Fibroblast of pulmonary artery (primary cell): ENCODE measurements at regions not wholly inside any gene's neighbourhood (a gene's known extent, or its start where the extent isn't known, plus 50 kb on each side); places are given as distances from the start of the nearest gene placed in this dataset.

ENCODE experiments used
- DNase-seq: peaks from one replicate; pipeline ENCODE4 v3.0.0-alpha.2; 2010; ENCODE audit warnings: low read depth
- H3K4me3 ChIP-seq: replicated peaks from 2 replicates; pipeline ENCODE4 v1.5.1; 2011; ENCODE audit warnings: low read depth, mild to moderate bottlenecking, control low read depth, low read length, moderate library complexity
- TF ChIP-seq, protein P1 (sequence below): IDR thresholded peaks from 2 replicates; pipeline ENCODE4 v1.5.1; 2011; ENCODE audit warnings: mild to moderate bottlenecking, control low read depth, low read length, inconsistent platforms; ENCODE audit errors: missing control alignments

DNA sequence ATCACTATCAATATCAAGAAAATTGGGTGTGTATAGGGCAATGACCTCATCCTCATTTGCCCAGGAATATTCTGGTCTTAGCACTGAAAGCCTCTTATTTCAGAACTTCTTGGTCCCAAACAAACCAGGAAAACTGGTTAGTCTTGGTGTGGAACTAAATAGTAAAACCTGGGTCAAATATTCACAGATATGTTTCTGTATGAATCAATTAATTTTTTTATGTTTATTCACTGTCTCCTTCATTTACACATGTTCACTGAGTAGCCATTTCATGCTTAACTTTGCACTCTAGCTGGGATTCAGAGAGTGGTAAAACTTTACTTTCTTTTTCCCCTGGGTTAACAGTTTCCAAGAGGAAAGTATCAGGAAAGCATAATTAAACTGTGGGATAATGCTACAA lies 113.7 kb upstream of the PAPPA start:
- DNase-seq: no peak
- no peak overlapping the region for H3K4me3 ChIP-seq
- TF ChIP-seq, protein P1, sequence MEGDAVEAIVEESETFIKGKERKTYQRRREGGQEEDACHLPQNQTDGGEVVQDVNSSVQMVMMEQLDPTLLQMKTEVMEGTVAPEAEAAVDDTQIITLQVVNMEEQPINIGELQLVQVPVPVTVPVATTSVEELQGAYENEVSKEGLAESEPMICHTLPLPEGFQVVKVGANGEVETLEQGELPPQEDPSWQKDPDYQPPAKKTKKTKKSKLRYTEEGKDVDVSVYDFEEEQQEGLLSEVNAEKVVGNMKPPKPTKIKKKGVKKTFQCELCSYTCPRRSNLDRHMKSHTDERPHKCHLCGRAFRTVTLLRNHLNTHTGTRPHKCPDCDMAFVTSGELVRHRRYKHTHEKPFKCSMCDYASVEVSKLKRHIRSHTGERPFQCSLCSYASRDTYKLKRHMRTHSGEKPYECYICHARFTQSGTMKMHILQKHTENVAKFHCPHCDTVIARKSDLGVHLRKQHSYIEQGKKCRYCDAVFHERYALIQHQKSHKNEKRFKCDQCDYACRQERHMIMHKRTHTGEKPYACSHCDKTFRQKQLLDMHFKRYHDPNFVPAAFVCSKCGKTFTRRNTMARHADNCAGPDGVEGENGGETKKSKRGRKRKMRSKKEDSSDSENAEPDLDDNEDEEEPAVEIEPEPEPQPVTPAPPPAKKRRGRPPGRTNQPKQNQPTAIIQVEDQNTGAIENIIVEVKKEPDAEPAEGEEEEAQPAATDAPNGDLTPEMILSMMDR: no peak

DNA sequence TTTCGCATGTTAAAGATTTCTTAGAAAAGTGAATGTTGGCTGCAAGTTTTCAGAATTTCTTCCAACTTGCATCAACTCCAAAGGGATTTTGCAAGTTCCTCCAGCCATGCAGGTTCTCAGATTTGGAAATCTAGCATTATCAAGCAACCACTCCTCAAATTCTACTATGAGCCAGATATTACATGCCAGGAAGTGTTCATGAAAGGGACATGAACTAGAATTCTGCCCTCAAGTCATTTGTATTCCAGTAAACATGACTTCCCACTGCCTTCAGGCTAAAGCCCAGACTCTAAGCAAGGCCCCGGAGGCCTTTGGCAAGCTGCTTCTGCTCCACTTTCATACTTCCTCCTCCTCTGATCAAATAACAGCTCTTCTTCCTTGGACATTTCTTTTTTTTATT lies 111.3 kb upstream of the PAPPA start:
- H3K4me3 ChIP-seq: no peak overlapping the region
- DNase-seq: peak; percentile 28
- TF ChIP-seq, protein P1: no peak

DNA sequence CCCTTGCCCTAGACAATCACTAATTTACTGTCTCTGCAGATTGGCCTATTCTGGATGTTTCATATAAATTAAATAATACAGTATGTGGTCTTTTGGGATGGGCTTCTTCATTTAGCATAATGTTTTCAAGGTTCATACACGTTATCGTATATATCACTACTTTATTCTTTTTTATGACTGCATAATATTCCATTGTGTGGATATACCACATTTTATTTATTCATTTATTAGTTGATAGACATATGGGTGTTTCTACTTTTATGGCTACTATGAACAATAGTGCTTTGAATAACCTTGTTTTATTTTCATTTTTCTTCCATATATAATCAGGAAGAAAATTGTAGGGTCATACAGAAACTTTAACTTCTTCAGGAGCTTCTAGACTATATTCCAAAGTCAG lies 108.5 kb upstream of the PAPPA start:
- no peak overlapping the region for H3K4me3 ChIP-seq
- no peak for DNase-seq
- TF ChIP-seq, protein P1: no peak

DNA sequence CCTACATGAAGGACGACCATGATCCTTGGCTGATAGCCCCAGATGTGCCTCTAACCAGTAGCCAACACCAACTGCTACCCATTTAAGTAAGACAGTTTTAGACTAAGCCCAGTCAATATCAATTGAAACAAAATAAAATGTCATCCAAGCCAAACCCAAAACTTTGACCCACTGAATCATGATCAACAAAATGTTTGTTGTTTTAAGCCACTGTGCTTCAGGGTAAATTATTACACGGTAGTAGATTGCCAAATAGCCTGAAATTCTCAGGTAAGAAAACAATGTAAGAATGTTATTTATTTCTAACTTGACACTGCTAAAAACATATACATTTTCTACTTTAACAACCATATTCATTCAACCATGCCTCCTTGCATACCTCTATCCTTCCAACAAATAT lies 105.5 kb upstream of the PAPPA start:
- no peak overlapping the region for H3K4me3 ChIP-seq
- DNase-seq: no peak
- TF ChIP-seq, protein P1: no peak

DNA sequence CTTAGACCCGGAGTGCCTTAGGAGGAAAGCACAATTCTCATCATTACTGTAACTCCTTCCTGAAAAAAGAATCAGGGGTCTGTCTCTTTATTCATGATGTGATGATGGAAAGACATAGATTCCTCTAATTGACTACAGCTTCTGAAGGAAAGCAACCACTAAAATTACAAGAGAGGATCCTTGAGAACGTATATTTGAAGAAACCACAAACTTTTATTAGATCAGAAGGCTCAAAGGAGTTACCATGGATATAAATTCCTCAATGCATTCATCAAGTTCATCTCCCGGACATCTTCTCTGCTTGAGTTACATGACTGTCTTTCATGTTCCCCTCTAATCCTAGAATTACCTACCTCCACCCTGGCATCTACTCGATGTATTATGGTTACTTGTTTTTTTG lies 104.1 kb upstream of the PAPPA start:
- H3K4me3 ChIP-seq: no peak overlapping the region
- TF ChIP-seq, protein P1: no peak
- DNase-seq: no peak

DNA sequence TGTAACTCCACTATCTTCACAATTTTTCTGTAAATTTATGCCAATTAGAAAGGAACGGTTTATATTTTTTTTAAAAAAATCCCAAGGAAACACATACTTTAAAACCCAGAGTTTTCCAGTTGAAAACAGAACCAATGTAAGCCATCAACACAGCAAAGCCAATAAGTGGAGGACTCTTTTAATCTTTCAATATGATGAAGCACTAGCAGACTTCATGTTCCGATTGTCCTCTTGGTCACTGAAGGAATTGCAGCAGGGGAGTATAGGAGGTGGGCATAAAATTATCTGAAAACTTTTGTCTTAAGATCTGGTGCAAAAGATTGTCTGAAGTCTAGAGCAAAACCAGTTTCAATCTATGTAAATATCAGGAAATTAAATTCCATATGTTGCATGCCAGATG lies 102.1 kb upstream of the PAPPA start:
- H3K4me3 ChIP-seq: no peak overlapping the region
- no peak for DNase-seq
- TF ChIP-seq, protein P1: no peak

DNA sequence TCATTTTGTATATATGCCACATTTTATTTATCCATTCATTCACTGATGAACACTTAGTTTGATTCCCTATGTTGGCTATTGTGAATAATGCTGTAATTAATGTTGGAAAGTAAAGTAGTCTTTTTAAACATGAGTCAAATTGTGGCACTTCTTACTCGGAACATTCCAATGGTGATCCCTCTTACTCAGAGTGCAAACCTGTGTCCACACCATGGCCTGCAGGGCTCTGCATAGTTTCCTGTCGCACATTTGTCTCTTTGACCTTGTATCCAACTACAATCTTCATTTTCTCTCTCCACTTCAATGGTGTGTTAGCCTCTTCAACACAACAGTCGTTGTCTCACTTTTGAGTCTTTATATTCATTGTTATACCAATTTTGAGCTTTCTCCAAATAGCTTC lies 98.1 kb upstream of the PAPPA start:
- TF ChIP-seq, protein P1: no peak
- DNase-seq: no peak
- H3K4me3 ChIP-seq: no peak overlapping the region
